ENCODE measurements at regions not wholly inside any gene's neighbourhood (a gene's known extent, or its start where the extent isn't known, plus 50 kb on each side); places are given as distances from the start of the nearest gene placed in this dataset.

- TF ChIP-seq, protein P1, sequence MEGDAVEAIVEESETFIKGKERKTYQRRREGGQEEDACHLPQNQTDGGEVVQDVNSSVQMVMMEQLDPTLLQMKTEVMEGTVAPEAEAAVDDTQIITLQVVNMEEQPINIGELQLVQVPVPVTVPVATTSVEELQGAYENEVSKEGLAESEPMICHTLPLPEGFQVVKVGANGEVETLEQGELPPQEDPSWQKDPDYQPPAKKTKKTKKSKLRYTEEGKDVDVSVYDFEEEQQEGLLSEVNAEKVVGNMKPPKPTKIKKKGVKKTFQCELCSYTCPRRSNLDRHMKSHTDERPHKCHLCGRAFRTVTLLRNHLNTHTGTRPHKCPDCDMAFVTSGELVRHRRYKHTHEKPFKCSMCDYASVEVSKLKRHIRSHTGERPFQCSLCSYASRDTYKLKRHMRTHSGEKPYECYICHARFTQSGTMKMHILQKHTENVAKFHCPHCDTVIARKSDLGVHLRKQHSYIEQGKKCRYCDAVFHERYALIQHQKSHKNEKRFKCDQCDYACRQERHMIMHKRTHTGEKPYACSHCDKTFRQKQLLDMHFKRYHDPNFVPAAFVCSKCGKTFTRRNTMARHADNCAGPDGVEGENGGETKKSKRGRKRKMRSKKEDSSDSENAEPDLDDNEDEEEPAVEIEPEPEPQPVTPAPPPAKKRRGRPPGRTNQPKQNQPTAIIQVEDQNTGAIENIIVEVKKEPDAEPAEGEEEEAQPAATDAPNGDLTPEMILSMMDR (conservative IDR thresholded peaks at IDR 0.05; ENCODE audit: low read depth, low read length): no peak
- no peak for TF ChIP-seq EZH2phosphoT487 (IDR thresholded peaks at IDR 0.05; ENCODE audit: borderline replicate concordance, low read length)
- TF ChIP-seq EZH2 (IDR thresholded peaks at IDR 0.05; ENCODE audit: low read length, unreplicated experiment): no peak
Observed at GRCh38 chr4:133776503-133776902, 425.1 kb downstream of the PABPC4L start.

All from PC-3 (cell line).